AG10803 (cell line): ENCODE measurements at regions not wholly inside any gene's neighbourhood (a gene's known extent, or its start where the extent isn't known, plus 50 kb on each side); places are given as distances from the start of the nearest gene placed in this dataset.
"Not testable (repeated sequence)": the region's sequence is repeated elsewhere in the genome, so short reads cannot be mapped to it uniquely, and the experiment has no call there.

Source experiments
- DNase-seq: peaks from one replicate; pipeline ENCODE4 v3.0.0; 2010; ENCODE audit warnings: low read depth
- H3K4me3 ChIP-seq: 2 replicates; pipeline ENCODE4 v1.5.1; 2011; ENCODE audit warnings: mild to moderate bottlenecking, low read length, control low read depth
- CTCF ChIP-seq: conservative IDR thresholded peaks from 2 replicates; pipeline ENCODE4 v1.5.1; 2011; ENCODE audit warnings: mild to moderate bottlenecking, low read length, control low read depth, inconsistent platforms

GRCh38 chr17:21613071-21613429, 79.3 kb upstream of the KCNJ18 start:
- no peak for DNase-seq
- TF ChIP-seq CTCF, result no peak
- H3K4me3 ChIP-seq, result no peak overlapping the region

- H3K4me3 ChIP-seq, DNase-seq: not testable (repeated sequence)
Observed at GRCh38 chr17:21626987-21627386, 65.3 kb upstream of the KCNJ18 start.
